ENCODE measurements at regions not wholly inside any gene's neighbourhood (a gene's known extent, or its start where the extent isn't known, plus 50 kb on each side); places are given as distances from the start of the nearest gene placed in this dataset.

GRCh38 chr5:89901346-89901745, 508.2 kb downstream of the CETN3 start:
- ChIA-PET CTCF (interaction anchor here (1.0 to 1.3 kb wide), 3 partner anchors 8 to 81 kb away, joined by 3 read pairs; no protein-coding TSS in a partner anchor), POLR2A (no interaction called here)
- Histone ChIP-seq H3K4me2 (ENCODE audit: insufficient read depth, low read length) (no peak overlapping the region), H3K27ac (ENCODE audit: insufficient read depth, low read depth, low read length) (no peak overlapping the region), H3K36me3 (ENCODE audit: control insufficient read depth in 2 of 2, extremely low read depth in 1 of 2, insufficient read depth in 2 of 2, low read length in 2 of 2) (no peaks in the 10 kb centered on the region), H3K9me1 (replicated peaks; ENCODE audit: control insufficient read depth, extremely low read depth, insufficient read depth, low read length) (no peaks in the 10 kb centered on the region), H3K4me3 (replicated peaks in 1 of 3; ENCODE audit: insufficient read depth in 1 of 3, low read depth in 1 of 3, low read length in 3 of 3) (no peak overlapping the region), H3K79me2 (ENCODE audit: control insufficient read depth, insufficient read depth, low read length) (no peaks in the 10 kb centered on the region), H4K20me1 (replicated peaks; ENCODE audit: control insufficient read depth, extremely low read depth, insufficient read depth, low read length) (no peaks in the 10 kb centered on the region), H3K9ac (replicated peaks; ENCODE audit: extremely low read depth, insufficient read depth, low read length) (no peak overlapping the region), H3K4me1 (ENCODE audit: control insufficient read depth, extremely low read depth, insufficient read depth, low read length) (no peaks in the 10 kb centered on the region), H3K9me3 (replicated peaks; ENCODE audit: control insufficient read depth, insufficient read depth, low read length) (no peaks in the 10 kb centered on the region), H2AFZ (ENCODE audit: low read depth, low read length) (no peak overlapping the region), H3K27me3 (ENCODE audit: control insufficient read depth in 2 of 2, insufficient read depth in 2 of 2, low read length in 2 of 2) (no peaks in the 10 kb centered on the region)
- no peak for FAIRE-seq
- TF ChIP-seq POLR2AphosphoS5 (IDR thresholded peaks at IDR 0.05; ENCODE audit: insufficient read depth, low read depth, low read length) = no peak
- no peak for TF ChIP-seq POLR2A (IDR thresholded peaks at IDR 0.05; ENCODE audit: low read depth, low read length)
- TF ChIP-seq MAX (IDR thresholded peaks at IDR 0.05; ENCODE audit: insufficient read depth, insufficient read length) = no peak
- no peak for TF ChIP-seq JUN (IDR thresholded peaks at IDR 0.05; ENCODE audit: borderline replicate concordance, insufficient read depth, insufficient read length, low read depth)
- TF ChIP-seq CTCF (IDR thresholded peaks at IDR 0.05; ENCODE audit: extremely low read depth in 1 of 2, insufficient read depth in 1 of 2, low read depth in 1 of 2, low read length in 2 of 2) = no peak
- dilution Hi-C loops (cut with MboI; ENCODE audit: extremely low pct_ligation_motif_present, low sequenced_read_pairs) (no loop called here), intact Hi-C loops (cut with micrococcal nuclease) (no loop called here)
- DNase-seq (ENCODE audit: low read depth, low spot score) = no peak
- no TSS peak for BruUV-seq (replicated peaks)

GRCh38 chr5:89900346-89900745, 509.2 kb downstream of the CETN3 start:
- CTCF ChIA-PET = interaction anchor here (1.1 kb wide), 1 partner anchor 8 kb away, joined by 4 read pairs; no protein-coding TSS in a partner anchor
- DNase-seq (ENCODE audit: low read depth, low spot score) = no peak
- no peaks in the 10 kb centered on the region for H3K9me1 ChIP-seq (replicated peaks; ENCODE audit: control insufficient read depth, extremely low read depth, insufficient read depth, low read length)
- no peak overlapping the region for H3K27ac ChIP-seq (ENCODE audit: insufficient read depth, low read depth, low read length)
- H3K36me3 ChIP-seq (ENCODE audit: control insufficient read depth in 2 of 2, extremely low read depth in 1 of 2, insufficient read depth in 2 of 2, low read length in 2 of 2) = no peaks in the 10 kb centered on the region
- H3K4me1 ChIP-seq (ENCODE audit: control insufficient read depth, extremely low read depth, insufficient read depth, low read length) = no peaks in the 10 kb centered on the region
- dilution Hi-C loops (cut with MboI; ENCODE audit: extremely low pct_ligation_motif_present, low sequenced_read_pairs) = no loop called here
- no peak for TF ChIP-seq MYC (IDR thresholded peaks at IDR 0.05; ENCODE audit: low read depth, low read length)
- TF ChIP-seq FOS (IDR thresholded peaks at IDR 0.05; ENCODE audit: borderline replicate concordance, insufficient read depth, low read length) = no peak
- no peak for TF ChIP-seq POLR2A (IDR thresholded peaks at IDR 0.05; ENCODE audit: low read depth, low read length)
- TF ChIP-seq MAX (IDR thresholded peaks at IDR 0.05; ENCODE audit: insufficient read depth, insufficient read length) = no peak
- TF ChIP-seq EZH2 (IDR thresholded peaks at IDR 0.05; ENCODE audit: borderline replicate concordance, low read depth, low read length, severe bottlenecking) = no peak
- no peak for TF ChIP-seq JUN (IDR thresholded peaks at IDR 0.05; ENCODE audit: borderline replicate concordance, insufficient read depth, insufficient read length, low read depth)
- TF ChIP-seq CTCF (IDR thresholded peaks at IDR 0.05; ENCODE audit: extremely low read depth in 1 of 2, insufficient read depth in 1 of 2, low read depth in 1 of 2, low read length in 2 of 2) = no peak
- no peak for TF ChIP-seq POLR2AphosphoS5 (IDR thresholded peaks at IDR 0.05; ENCODE audit: insufficient read depth, low read depth, low read length)
- TF ChIP-seq GATA2 (IDR thresholded peaks at IDR 0.05; ENCODE audit: insufficient read depth, insufficient read length, low read depth, low read length) = no peak
- H2AFZ ChIP-seq (ENCODE audit: low read depth, low read length) = no peak overlapping the region
- no TSS peak for BruUV-seq (replicated peaks)
- no peak overlapping the region for H3K4me3 ChIP-seq (replicated peaks in 1 of 3; ENCODE audit: insufficient read depth in 1 of 3, low read depth in 1 of 3, low read length in 3 of 3)
- no peaks in the 10 kb centered on the region for H3K27me3 ChIP-seq (ENCODE audit: control insufficient read depth in 2 of 2, insufficient read depth in 2 of 2, low read length in 2 of 2)
- H3K79me2 ChIP-seq (ENCODE audit: control insufficient read depth, insufficient read depth, low read length) = no peaks in the 10 kb centered on the region
- no peaks in the 10 kb centered on the region for H4K20me1 ChIP-seq (replicated peaks; ENCODE audit: control insufficient read depth, extremely low read depth, insufficient read depth, low read length)
- POLR2A ChIA-PET = no interaction called here
- no peak overlapping the region for H3K4me2 ChIP-seq (ENCODE audit: insufficient read depth, low read length)
- no peaks in the 10 kb centered on the region for H3K9me3 ChIP-seq (replicated peaks; ENCODE audit: control insufficient read depth, insufficient read depth, low read length)
- no peak for FAIRE-seq
- intact Hi-C loops (cut with micrococcal nuclease) = no loop called here
- H3K9ac ChIP-seq (replicated peaks; ENCODE audit: extremely low read depth, insufficient read depth, low read length) = no peak overlapping the region

Data from endothelial cell of umbilical vein (primary cell).